IPS DF 6.9 (cell line): ENCODE measurements at regions not wholly inside any gene's neighbourhood (a gene's known extent, or its start where the extent isn't known, plus 50 kb on each side); places are given as distances from the start of the nearest gene placed in this dataset.

Experiments used
- DNase-seq: peaks from one replicate; pipeline ENCODE4 v3.0.0-alpha.2; 2013; ENCODE audit warnings: low read depth, low spot score
- H3K27ac ChIP-seq: one replicate; pipeline ENCODE4 v1.5.1; 2013; ENCODE audit warnings: low read length, control low read depth
- H3K27me3 ChIP-seq: 2 replicates; pipeline ENCODE4 v1.6.1; 2013; ENCODE audit warnings: mild to moderate bottlenecking, low read length; ENCODE audit not compliant: control insufficient read depth, insufficient read depth
- H3K36me3 ChIP-seq: 2 replicates; pipeline ENCODE4 v1.6.1; 2013; ENCODE audit warnings: low read length; ENCODE audit not compliant: control insufficient read depth, insufficient read depth
- H3K4me1 ChIP-seq: 2 replicates; pipeline ENCODE4 v1.6.1; 2013; ENCODE audit warnings: low read length; ENCODE audit not compliant: control insufficient read depth, insufficient read depth
- H3K4me3 ChIP-seq: 2 replicates; pipeline ENCODE4 v1.5.1; 2013; ENCODE audit warnings: mild to moderate bottlenecking, low read length
- H3K9me3 ChIP-seq: 2 replicates; pipeline ENCODE4 v1.6.1; 2013; ENCODE audit warnings: low read length, inconsistent platforms; ENCODE audit not compliant: control insufficient read depth, insufficient read depth
- WGBS: extraction: QIAGEN DNeasy Blood & Tissue Kit; methylation state at CpG from one replicate; pipeline ENCODE4 v1.1.7; 2013; ENCODE audit warnings: mixed read lengths, missing lambda C conversion rate; ENCODE audit not compliant: insufficient read length, insufficient coverage; 5-methylcytosine and 5-hydroxymethylcytosine counted together

- H3K36me3 ChIP-seq = peaks cover 3% of the 10 kb centered on the region; the same call in 1 of the 2 replicates
- no peak overlapping the region for H3K27ac ChIP-seq
- no peak for DNase-seq
- H3K4me1 ChIP-seq = 0 out of 2 replicates have a peak, but pooled peaks cover 2% of the 10 kb centered on the region
- no peaks in the 10 kb centered on the region for H3K27me3 ChIP-seq
- no peaks in the 10 kb centered on the region; the same call in 1 of the 2 replicates for H3K9me3 ChIP-seq
- WGBS = no CpG with 5 or more reads among the region's 3 CpGs
- no peak overlapping the region for H3K4me3 ChIP-seq
Observed at GRCh38 chr2:67651565-67651964, 254.4 kb downstream of the ETAA1 start.

- Histone ChIP-seq H3K27ac (no peak overlapping the region), H3K36me3 (peaks cover 3% of the 10 kb centered on the region; the same call in 1 of the 2 replicates), H3K4me3 (no peak overlapping the region), H3K27me3 (no peaks in the 10 kb centered on the region), H3K9me3 (no peaks in the 10 kb centered on the region; the same call in 1 of the 2 replicates), H3K4me1 (0 out of 2 replicates have a peak, but pooled peaks cover 2% of the 10 kb centered on the region)
- WGBS = no CpG with 5 or more reads among the region's 1 CpG
- DNase-seq = no peak
Observed at GRCh38 chr2:67652679-67653078, 255.5 kb downstream of the ETAA1 start.

- H3K36me3 ChIP-seq = peaks cover 3% of the 10 kb centered on the region; the same call in 1 of the 2 replicates
- no peak overlapping the region for H3K27ac ChIP-seq
- no peaks in the 10 kb centered on the region for H3K27me3 ChIP-seq
- WGBS = no CpG with 5 or more reads among the region's 4 CpGs
- DNase-seq = no peak
- H3K9me3 ChIP-seq = no peaks in the 10 kb centered on the region; the same call in 1 of the 2 replicates
- H3K4me3 ChIP-seq = no peak overlapping the region
- H3K4me1 ChIP-seq = no peaks in the 10 kb centered on the region
Observed at GRCh38 chr2:67656875-67657274, 259.7 kb downstream of the ETAA1 start.

- H3K9me3 ChIP-seq = no peaks in the 10 kb centered on the region; the same call in 1 of the 2 replicates
- H3K27ac ChIP-seq = no peak overlapping the region
- no peak overlapping the region for H3K4me3 ChIP-seq
- H3K36me3 ChIP-seq = no peaks in the 10 kb centered on the region
- H3K27me3 ChIP-seq = no peaks in the 10 kb centered on the region
- no peaks in the 10 kb centered on the region for H3K4me1 ChIP-seq
- DNase-seq = no peak
Observed at GRCh38 chr2:67658820-67659219, 261.7 kb downstream of the ETAA1 start.

GRCh38 chr2:67660015-67660602 lies 263.0 kb downstream of the ETAA1 start:
- Histone ChIP-seq H3K4me3 (no peak overlapping the region), H3K4me1 (no peaks in the 10 kb centered on the region), H3K27ac (no peak overlapping the region), H3K36me3 (no peaks in the 10 kb centered on the region), H3K9me3 (no peaks in the 10 kb centered on the region), H3K27me3 (no peaks in the 10 kb centered on the region)
- no peak for DNase-seq
- no CpG with 5 or more reads among the region's 4 CpGs for WGBS

GRCh38 chr2:67660871-67661270 lies 263.7 kb downstream of the ETAA1 start:
- no peak overlapping the region for H3K4me3 ChIP-seq
- H3K36me3 ChIP-seq = no peaks in the 10 kb centered on the region
- no peaks in the 10 kb centered on the region for H3K4me1 ChIP-seq
- H3K27ac ChIP-seq = no peak overlapping the region
- no peaks in the 10 kb centered on the region for H3K9me3 ChIP-seq
- DNase-seq = no peak
- no peaks in the 10 kb centered on the region for H3K27me3 ChIP-seq

GRCh38 chr2:67662222-67662621 lies 265.1 kb downstream of the ETAA1 start:
- DNase-seq = no peak
- Histone ChIP-seq H3K4me1 (no peaks in the 10 kb centered on the region), H3K36me3 (no peaks in the 10 kb centered on the region), H3K27me3 (no peaks in the 10 kb centered on the region), H3K27ac (no peak overlapping the region), H3K4me3 (no peak overlapping the region), H3K9me3 (no peaks in the 10 kb centered on the region)

GRCh38 chr2:67663776-67664175 lies 266.6 kb downstream of the ETAA1 start:
- no peak for DNase-seq
- Histone ChIP-seq H3K4me3 (no peak overlapping the region), H3K27me3 (no peaks in the 10 kb centered on the region), H3K36me3 (no peaks in the 10 kb centered on the region), H3K9me3 (no peaks in the 10 kb centered on the region), H3K27ac (no peak overlapping the region), H3K4me1 (no peaks in the 10 kb centered on the region)
- WGBS = no CpG with 5 or more reads among the region's 2 CpGs

GRCh38 chr2:67666386-67667053 lies 269.4 kb downstream of the ETAA1 start:
- no peak overlapping the region for H3K4me3 ChIP-seq
- H3K36me3 ChIP-seq = no peaks in the 10 kb centered on the region
- H3K9me3 ChIP-seq = no peaks in the 10 kb centered on the region
- no peaks in the 10 kb centered on the region for H3K4me1 ChIP-seq
- no peak overlapping the region for H3K27ac ChIP-seq
- H3K27me3 ChIP-seq = no peaks in the 10 kb centered on the region
- no CpG with 5 or more reads among the region's 5 CpGs for WGBS
- no peak for DNase-seq

- no peaks in the 10 kb centered on the region for H3K36me3 ChIP-seq
- DNase-seq = no peak
- H3K4me3 ChIP-seq = no peak overlapping the region
- WGBS = no CpG with 5 or more reads among the region's 2 CpGs
- H3K4me1 ChIP-seq = no peaks in the 10 kb centered on the region
- H3K9me3 ChIP-seq = no peaks in the 10 kb centered on the region
- no peaks in the 10 kb centered on the region for H3K27me3 ChIP-seq
- H3K27ac ChIP-seq = no peak overlapping the region
Observed at GRCh38 chr2:67667054-67667908, 270.1 kb downstream of the ETAA1 start.
